NT2/D1 (cell line): ENCODE measurements at regions not wholly inside any gene's neighbourhood (a gene's known extent, or its start where the extent isn't known, plus 50 kb on each side); places are given as distances from the start of the nearest gene placed in this dataset.

Experiments used
- SUZ12 ChIP-seq: IDR thresholded peaks from 2 replicates; pipeline ENCODE4 v1.6.1; 2011; ENCODE audit not compliant: insufficient read length, insufficient read depth; ENCODE audit errors: extremely low read depth
- YY1 ChIP-seq: IDR thresholded peaks from 2 replicates; pipeline ENCODE4 v1.6.1; 2011; ENCODE audit not compliant: insufficient read length, insufficient read depth
- ZNF274 ChIP-seq: IDR thresholded peaks from 2 replicates; pipeline ENCODE4 v1.6.1; 2011; ENCODE audit warnings: mild to moderate bottlenecking, low read depth, low read length

GRCh38 chr2:120465012-120465700, 119.2 kb downstream of the INHBB start:
- TF ChIP-seq ZNF274 (no peak), SUZ12 (no peak), YY1 (no peak)
